ENCODE measurements at regions not wholly inside any gene's neighbourhood (a gene's known extent, or its start where the extent isn't known, plus 50 kb on each side); places are given as distances from the start of the nearest gene placed in this dataset.

DNA sequence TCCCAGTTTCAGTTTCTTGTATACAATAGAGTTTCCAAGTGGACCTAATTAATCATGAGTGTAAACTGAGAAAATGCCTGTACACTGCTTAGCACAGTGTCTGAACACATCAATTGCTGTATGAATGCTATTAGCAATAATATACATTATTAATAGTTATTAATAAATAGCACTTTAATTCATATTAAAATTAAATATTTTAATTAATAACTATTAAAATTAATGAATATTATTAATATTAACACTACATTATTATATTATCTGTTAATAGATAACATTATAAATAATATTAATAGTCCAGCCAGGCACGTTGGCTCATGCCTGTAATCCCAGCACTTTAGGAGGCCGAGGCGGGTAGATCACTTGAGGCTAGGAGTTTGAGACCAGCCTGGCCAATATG lies 244.9 kb upstream of the ANKRD55 start:
- no peak for DNase-seq
- TF ChIP-seq, protein P1, sequence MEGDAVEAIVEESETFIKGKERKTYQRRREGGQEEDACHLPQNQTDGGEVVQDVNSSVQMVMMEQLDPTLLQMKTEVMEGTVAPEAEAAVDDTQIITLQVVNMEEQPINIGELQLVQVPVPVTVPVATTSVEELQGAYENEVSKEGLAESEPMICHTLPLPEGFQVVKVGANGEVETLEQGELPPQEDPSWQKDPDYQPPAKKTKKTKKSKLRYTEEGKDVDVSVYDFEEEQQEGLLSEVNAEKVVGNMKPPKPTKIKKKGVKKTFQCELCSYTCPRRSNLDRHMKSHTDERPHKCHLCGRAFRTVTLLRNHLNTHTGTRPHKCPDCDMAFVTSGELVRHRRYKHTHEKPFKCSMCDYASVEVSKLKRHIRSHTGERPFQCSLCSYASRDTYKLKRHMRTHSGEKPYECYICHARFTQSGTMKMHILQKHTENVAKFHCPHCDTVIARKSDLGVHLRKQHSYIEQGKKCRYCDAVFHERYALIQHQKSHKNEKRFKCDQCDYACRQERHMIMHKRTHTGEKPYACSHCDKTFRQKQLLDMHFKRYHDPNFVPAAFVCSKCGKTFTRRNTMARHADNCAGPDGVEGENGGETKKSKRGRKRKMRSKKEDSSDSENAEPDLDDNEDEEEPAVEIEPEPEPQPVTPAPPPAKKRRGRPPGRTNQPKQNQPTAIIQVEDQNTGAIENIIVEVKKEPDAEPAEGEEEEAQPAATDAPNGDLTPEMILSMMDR (IDR thresholded peaks at IDR 0.05; ENCODE audit: low read depth, low read length), result no peak
- Histone ChIP-seq H3K27me3 (ENCODE audit: insufficient read depth, low read depth, severe bottlenecking) (no peaks in the 10 kb centered on the region), H3K9me3 (ENCODE audit: severe bottlenecking) (no peaks in the 10 kb centered on the region), H3K4me3 (ENCODE audit: low read depth, low read length) (no peak overlapping the region), H3K36me3 (no peaks in the 10 kb centered on the region), H3K27ac (no peak overlapping the region)

DNA sequence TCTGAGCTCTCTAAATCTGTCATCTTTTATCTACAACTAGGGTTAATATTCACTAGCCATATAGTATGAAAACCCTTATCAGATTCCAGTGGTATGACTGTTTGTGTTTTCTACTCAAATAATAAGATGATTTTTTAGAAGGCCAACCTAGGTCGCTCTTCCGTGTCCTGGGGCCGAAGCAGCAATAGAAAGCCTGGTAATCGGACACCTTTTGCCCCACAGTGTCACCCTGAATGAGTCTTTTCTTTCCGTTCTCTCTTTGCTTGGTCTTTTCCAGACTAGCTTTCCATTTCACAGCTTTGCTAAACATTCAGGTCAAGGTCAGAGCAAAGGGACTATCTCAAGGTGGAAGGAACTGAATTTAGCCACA lies 243.3 kb upstream of the ANKRD55 start:
- no peaks in the 10 kb centered on the region for H3K27me3 ChIP-seq (ENCODE audit: insufficient read depth, low read depth, severe bottlenecking)
- H3K27ac ChIP-seq, result no peak overlapping the region
- TF ChIP-seq, protein P1 (IDR thresholded peaks at IDR 0.05; ENCODE audit: low read depth, low read length), result no peak
- H3K9me3 ChIP-seq (ENCODE audit: severe bottlenecking), result no peaks in the 10 kb centered on the region
- no peaks in the 10 kb centered on the region for H3K36me3 ChIP-seq
- DNase-seq, result no peak
- H3K4me3 ChIP-seq (ENCODE audit: low read depth, low read length), result no peak overlapping the region

DNA sequence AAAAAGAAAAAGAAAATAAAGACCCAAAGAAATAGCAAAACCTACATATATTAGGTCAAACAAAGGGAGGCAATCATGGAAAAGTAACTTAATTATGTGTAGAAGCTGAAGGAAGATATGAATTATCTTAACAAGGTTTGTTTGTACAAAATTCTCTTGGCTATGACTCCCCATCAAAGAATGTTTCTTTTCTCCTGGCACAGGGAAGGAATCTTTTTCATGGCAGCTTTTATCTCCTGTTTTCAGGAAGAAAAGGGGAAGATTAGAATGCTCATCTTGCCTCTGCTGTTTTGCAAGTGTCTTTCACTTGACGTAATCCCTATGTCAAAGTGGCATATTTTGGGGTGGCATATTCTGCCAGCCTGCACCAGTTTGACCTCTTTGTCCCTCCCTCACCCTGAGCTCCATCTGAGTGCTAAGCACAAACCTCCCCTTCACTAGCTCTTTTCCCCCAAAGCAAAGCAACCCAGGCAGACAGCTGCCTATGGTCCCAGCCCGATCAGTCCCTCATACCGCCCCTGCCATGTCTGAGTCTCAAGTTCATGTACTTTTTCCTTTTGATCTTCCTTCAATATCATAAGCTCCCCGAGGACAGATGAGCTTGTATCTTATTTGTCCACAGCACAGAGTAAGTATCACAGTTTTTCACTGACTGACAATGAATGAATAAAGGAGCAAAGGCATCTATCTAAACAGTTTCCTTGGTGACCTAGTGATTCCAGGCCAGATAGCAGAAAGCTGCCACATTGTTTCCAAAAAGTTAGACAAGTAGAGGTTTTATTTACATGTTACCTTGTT lies 242.8 kb upstream of the ANKRD55 start:
- no peak for DNase-seq
- no peak overlapping the region for H3K4me3 ChIP-seq (ENCODE audit: low read depth, low read length)
- TF ChIP-seq, protein P1 (IDR thresholded peaks at IDR 0.05; ENCODE audit: low read depth, low read length), result no peak
- no peaks in the 10 kb centered on the region for H3K27me3 ChIP-seq (ENCODE audit: insufficient read depth, low read depth, severe bottlenecking)
- H3K27ac ChIP-seq, result no peak overlapping the region
- H3K36me3 ChIP-seq, result no peaks in the 10 kb centered on the region
- H3K9me3 ChIP-seq (ENCODE audit: severe bottlenecking), result no peaks in the 10 kb centered on the region

DNA sequence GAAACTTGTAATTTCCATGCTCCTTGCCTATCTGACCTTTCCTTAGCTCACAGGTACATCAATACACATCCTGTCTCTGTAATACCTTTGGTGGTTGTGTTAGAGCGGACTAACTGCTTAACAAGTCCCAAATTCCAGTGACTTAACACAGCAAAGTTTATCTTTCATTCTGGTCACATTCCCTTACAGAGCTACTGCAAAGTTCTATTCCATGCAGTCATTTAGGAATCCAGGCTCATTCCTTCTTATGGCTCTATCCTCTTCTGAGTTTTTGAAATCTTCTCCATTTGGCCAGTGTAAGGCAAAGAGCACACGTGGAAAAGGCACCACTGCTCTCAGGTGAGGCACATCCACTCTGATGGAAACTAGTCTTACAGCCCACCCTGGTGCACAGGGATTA lies 238.6 kb upstream of the ANKRD55 start:
- no peaks in the 10 kb centered on the region for H3K27me3 ChIP-seq (ENCODE audit: insufficient read depth, low read depth, severe bottlenecking)
- H3K4me3 ChIP-seq (ENCODE audit: low read depth, low read length), result no peak overlapping the region
- H3K27ac ChIP-seq, result no peak overlapping the region
- TF ChIP-seq, protein P1 (IDR thresholded peaks at IDR 0.05; ENCODE audit: low read depth, low read length), result no peak
- no peaks in the 10 kb centered on the region for H3K9me3 ChIP-seq (ENCODE audit: severe bottlenecking)
- DNase-seq, result no peak
- H3K36me3 ChIP-seq, result no peaks in the 10 kb centered on the region

DNA sequence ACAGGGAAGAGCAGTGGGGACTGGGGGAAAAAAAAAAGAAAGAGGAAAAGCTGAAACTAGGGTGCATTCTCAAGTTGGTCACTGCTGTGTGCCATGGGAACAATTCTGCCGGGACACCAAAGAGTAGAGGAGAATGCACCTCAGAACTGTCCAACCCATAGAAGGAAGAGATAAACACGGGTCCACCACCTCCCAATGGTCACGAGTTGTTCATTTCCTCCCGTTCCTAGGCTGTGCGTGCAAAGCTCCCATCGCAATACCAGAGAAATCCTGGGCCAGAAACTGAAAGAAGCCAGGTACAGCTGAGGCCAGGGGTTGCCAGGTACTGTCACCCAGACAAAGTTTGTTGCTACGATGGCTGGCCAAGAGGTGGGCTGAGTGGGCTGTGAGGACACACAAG lies 236.9 kb upstream of the ANKRD55 start:
- no peak for DNase-seq
- H3K27me3 ChIP-seq (ENCODE audit: insufficient read depth, low read depth, severe bottlenecking), result no peaks in the 10 kb centered on the region
- TF ChIP-seq, protein P1 (IDR thresholded peaks at IDR 0.05; ENCODE audit: low read depth, low read length), result no peak
- H3K27ac ChIP-seq, result no peak overlapping the region
- H3K36me3 ChIP-seq, result no peaks in the 10 kb centered on the region
- H3K9me3 ChIP-seq (ENCODE audit: severe bottlenecking), result no peaks in the 10 kb centered on the region
- no peak overlapping the region for H3K4me3 ChIP-seq (ENCODE audit: low read depth, low read length)

DNA sequence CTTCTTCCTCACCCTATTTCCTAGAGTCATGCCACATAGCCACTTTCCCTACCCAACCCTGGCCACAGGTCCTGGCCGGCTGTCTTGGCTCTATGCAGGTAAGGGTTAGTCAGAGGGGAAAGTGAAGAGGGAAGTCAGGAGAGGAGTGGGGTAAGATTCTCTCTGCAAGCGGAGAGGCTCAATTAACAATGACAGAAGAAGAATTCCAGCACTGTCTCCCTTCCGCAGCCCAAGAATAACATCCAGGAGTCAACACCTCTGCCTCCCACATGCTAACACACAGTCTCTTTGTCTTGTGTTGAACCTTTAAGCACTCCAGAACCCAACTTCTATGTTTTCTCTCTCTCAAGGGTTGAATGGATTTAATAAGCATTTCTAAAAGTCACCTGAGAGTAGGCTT lies 235.1 kb upstream of the ANKRD55 start:
- H3K4me3 ChIP-seq (ENCODE audit: low read depth, low read length), result no peak overlapping the region

More for the DNA sequence above, 235.1 kb upstream of the ANKRD55 start:
- Histone ChIP-seq H3K9me3 (ENCODE audit: severe bottlenecking) (no peaks in the 10 kb centered on the region), H3K27me3 (ENCODE audit: insufficient read depth, low read depth, severe bottlenecking) (no peaks in the 10 kb centered on the region), H3K36me3 (no peaks in the 10 kb centered on the region), H3K27ac (no peak overlapping the region)
- no peak for DNase-seq
- TF ChIP-seq, protein P1 (IDR thresholded peaks at IDR 0.05; ENCODE audit: low read depth, low read length), result no peak
